Liver (tissue), 7 donors: ENCODE measurements at regions not wholly inside any gene's neighbourhood (a gene's known extent, or its start where the extent isn't known, plus 50 kb on each side); places are given as distances from the start of the nearest gene placed in this dataset.

Experiments used
- DNase-seq: peaks from one replicate; pipeline ENCODE4 v3.0.0-alpha.2; 2017; ENCODE audit warnings: low spot score
- H3K27ac ChIP-seq, 2 donors: one replicate each; pipeline ENCODE4 v1.7.0; 2013; ENCODE audit warnings: inconsistent platforms in 2 of 2, low read length in 2 of 2, control low read depth in 1 of 2, low read depth in 1 of 2, mild to moderate bottlenecking in 1 of 2
- H3K27me3 ChIP-seq, 4 donors: one replicate each; pipeline versions ENCODE4 v1.6.1 to v1.7.0; 2013; ENCODE audit warnings: low read length in 3 of 4, inconsistent platforms in 1 of 4, mild to moderate bottlenecking in 1 of 4, moderate library complexity in 1 of 4; ENCODE audit not compliant: control insufficient read depth in 4 of 4, insufficient read depth in 4 of 4
- H3K36me3 ChIP-seq, 4 donors: one replicate each; pipeline versions ENCODE4 v1.6.1 to v1.7.0; 2013; ENCODE audit warnings: low read length in 3 of 4, mild to moderate bottlenecking in 3 of 4, low read depth in 1 of 4, moderate library complexity in 1 of 4; ENCODE audit not compliant: control insufficient read depth in 4 of 4, insufficient read depth in 3 of 4
- H3K4me1 ChIP-seq, 4 donors: one replicate each; pipeline versions ENCODE4 v1.6.1 to v1.7.0; 2013; ENCODE audit warnings: low read length in 3 of 4, mild to moderate bottlenecking in 3 of 4, moderate library complexity in 1 of 4; ENCODE audit not compliant: control insufficient read depth in 4 of 4, insufficient read depth in 4 of 4
- H3K4me3 ChIP-seq, 3 donors: one replicate each; pipeline versions ENCODE4 v1.6.1 to v1.7.0; 2013; ENCODE audit warnings: low read length in 3 of 3, control low read depth in 1 of 3, low read depth in 1 of 3, mild to moderate bottlenecking in 1 of 3
- H3K9ac ChIP-seq, 2 donors: one replicate each; pipeline ENCODE4 v1.7.0; 2013; ENCODE audit warnings: low read length in 2 of 2, mild to moderate bottlenecking in 2 of 2, moderate library complexity in 2 of 2, control low read depth in 1 of 2, low read depth in 1 of 2
- H3K9me3 ChIP-seq, 4 donors: one replicate each; pipeline versions ENCODE4 v1.6.1 to v1.7.0; 2013; ENCODE audit warnings: low read length in 3 of 4; ENCODE audit not compliant: control insufficient read depth in 4 of 4
- EGR1 ChIP-seq, 2 donors: IDR thresholded peaks; 2 replicates each; pipeline ENCODE4 v1.6.1; 2016 to 2018; ENCODE audit warnings: antibody characterized with exemption in 2 of 2, low read depth in 2 of 2
- FOXA1 ChIP-seq: IDR thresholded peaks from 2 replicates; pipeline ENCODE4 v1.6.1; 2016; ENCODE audit warnings: antibody characterized with exemption
- FOXA2 ChIP-seq: IDR thresholded peaks from 2 replicates; pipeline ENCODE4 v1.6.1; 2016; ENCODE audit warnings: antibody characterized with exemption
- GABPA ChIP-seq, 2 donors: IDR thresholded peaks in 1 of 2; conservative IDR thresholded peaks in 1 of 2; 2 replicates each; pipeline ENCODE4 v1.6.1; 2016; ENCODE audit warnings: antibody characterized with exemption in 2 of 2, mild to moderate bottlenecking in 1 of 2, moderate library complexity in 1 of 2
- HNF4A ChIP-seq, 2 donors: conservative IDR thresholded peaks; 2 replicates each; pipeline ENCODE4 v1.6.1; 2016; ENCODE audit warnings: antibody characterized with exemption in 2 of 2, mild to moderate bottlenecking in 2 of 2
- HNF4G ChIP-seq: IDR thresholded peaks from 2 replicates; pipeline ENCODE4 v1.6.1; 2016; ENCODE audit warnings: antibody characterized with exemption
- MAX ChIP-seq: IDR thresholded peaks from 2 replicates; pipeline ENCODE4 v1.6.1; 2016; ENCODE audit warnings: antibody characterized with exemption
- NR2F2 ChIP-seq: IDR thresholded peaks from 2 replicates; pipeline ENCODE4 v1.6.1; 2016; ENCODE audit warnings: antibody characterized with exemption
- RAD21 ChIP-seq, 2 donors: IDR thresholded peaks; 2 replicates each; pipeline ENCODE4 v1.6.1; 2016; ENCODE audit warnings: antibody characterized with exemption in 2 of 2, mild to moderate bottlenecking in 2 of 2
- REST ChIP-seq: IDR thresholded peaks from 2 replicates; pipeline ENCODE4 v1.6.1; 2016; ENCODE audit warnings: antibody characterized with exemption, mild to moderate bottlenecking
- RXRA ChIP-seq, 2 donors: IDR thresholded peaks; 2 replicates each; pipeline ENCODE4 v1.6.1; 2017 to 2018; ENCODE audit warnings: antibody characterized with exemption in 2 of 2, mild to moderate bottlenecking in 1 of 2
- SP1 ChIP-seq: IDR thresholded peaks from 2 replicates; pipeline ENCODE4 v1.6.1; 2018; ENCODE audit warnings: antibody characterized with exemption, mild to moderate bottlenecking
- TAF1 ChIP-seq: conservative IDR thresholded peaks from 2 replicates; pipeline ENCODE4 v1.6.1; 2016; ENCODE audit warnings: antibody characterized with exemption, mild to moderate bottlenecking
- YY1 ChIP-seq: IDR thresholded peaks from 2 replicates; pipeline ENCODE4 v1.6.1; 2016; ENCODE audit warnings: antibody characterized with exemption, mild to moderate bottlenecking
- ZBTB33 ChIP-seq: IDR thresholded peaks from 2 replicates; pipeline ENCODE4 v1.6.1; 2016; ENCODE audit warnings: antibody characterized with exemption
- WGBS: extraction: QIAGEN DNeasy Blood & Tissue Kit; methylation state at CpG from one replicate; pipeline ENCODE4 v1.1.7; 2013; 5-methylcytosine and 5-hydroxymethylcytosine counted together
- donor health status: healthy.
- donor health status: healthy.
- donor health status: healthy.
- donor health status: healthy.

- H3K27me3 ChIP-seq = no peaks in the 10 kb centered on the region
- no peak overlapping the region for H3K27ac ChIP-seq
- H3K9ac ChIP-seq = no peak overlapping the region
- WGBS = 80% methylated on average over 8 of the region's 8 CpGs
- DNase-seq = peak; percentile 14
- peaks cover 0 to 8% (median 3%) of the 10 kb centered on the region in 4 donors for H3K4me1 ChIP-seq
- no peak for TF ChIP-seq RAD21 (IDR thresholded peaks at IDR 0.05)
- no peak for TF ChIP-seq SP1
- TF ChIP-seq MAX = no peak
- no peak for TF ChIP-seq FOXA2
- no peak for TF ChIP-seq HNF4A (conservative IDR thresholded peaks at IDR 0.05)
- TF ChIP-seq YY1 = no peak
- no peak for TF ChIP-seq NR2F2
- TF ChIP-seq HNF4G = no peak
- TF ChIP-seq GABPA (IDR thresholded peaks at IDR 0.05 in 1 of 2, conservative IDR thresholded peaks at IDR 0.05 in 1 of 2) = no peak
- TF ChIP-seq RXRA (IDR thresholded peaks at IDR 0.05) = no peak
- TF ChIP-seq ZBTB33 = no peak
- no peak for TF ChIP-seq REST
- no peak for TF ChIP-seq EGR1 (IDR thresholded peaks at IDR 0.05; ENCODE audit: low read depth in 2 of 2)
- no peaks in the 10 kb centered on the region for H3K36me3 ChIP-seq
- no peak overlapping the region for H3K4me3 ChIP-seq
- no peaks in the 10 kb centered on the region for H3K9me3 ChIP-seq
Observed at GRCh38 chr9:91026266-91026665, 224.6 kb downstream of the SYK start.

GRCh38 chr9:91027005-91027404, 225.4 kb downstream of the SYK start:
- WGBS = 86% methylated on average over 3 of the region's 3 CpGs
- Histone ChIP-seq H3K27me3 (no peaks in the 10 kb centered on the region), H3K9ac (no peak overlapping the region), H3K9me3 (no peaks in the 10 kb centered on the region), H3K4me1 (peaks cover 0 to 8% (median 3%) of the 10 kb centered on the region in 4 donors), H3K36me3 (no peaks in the 10 kb centered on the region), H3K27ac (no peak overlapping the region), H3K4me3 (no peak overlapping the region)
- no peak for DNase-seq
- TF ChIP-seq RAD21 (IDR thresholded peaks at IDR 0.05) = no peak
- no peak for TF ChIP-seq TAF1
- TF ChIP-seq FOXA2 = no peak
- TF ChIP-seq NR2F2 = no peak
- no peak for TF ChIP-seq ZBTB33
- no peak for TF ChIP-seq YY1
- TF ChIP-seq FOXA1 = no peak
